HCT116 (cell line): ENCODE measurements at regions not wholly inside any gene's neighbourhood (a gene's known extent, or its start where the extent isn't known, plus 50 kb on each side); places are given as distances from the start of the nearest gene placed in this dataset.

Experiments
- ATAC-seq: fragments of 200-7000 bp; cut with Tn5 transposase; 2 replicates; pipeline ENCODE4 v1.9.1; 2020; ENCODE audit warnings: mild to moderate bottlenecking, moderate library complexity
- BruUV-seq: library from RNA; stranded (reverse); fragments of 400-500 nt; replicated peaks from 2 replicates; lab custom pipeline; 2021; lab: Mats Ljungman, UMichigan
- CTCF ChIA-PET: fragments of 300-600 bp; sonication (Branson Sonifier 250); formaldehyde crosslinking; loops from one replicate; lab custom pipeline; 2021; ENCODE audit warnings: antibody characterized with exemption; lab: Charles Lee
- POLR2A ChIA-PET: fragments of 300-600, 350-600 bp; sonication (Branson Sonifier 250); formaldehyde crosslinking; loops from one replicate; lab custom pipeline; 2021; ENCODE audit warnings: antibody characterized with exemption; lab: Charles Lee
- RAD21 ChIA-PET, 2 experiments: fragments of 300-600 bp; sonication (Branson Sonifier 250); formaldehyde crosslinking; loops; one replicate each; lab custom pipeline; 2023; ENCODE audit warnings: low total read pairs in 2 of 2; ENCODE audit not compliant: uncharacterized antibody in 2 of 2, unreplicated experiment in 2 of 2, low non-redundant PET in 1 of 2; lab: Charles Lee
- DNase-seq: peaks from one replicate; pipeline ENCODE4 v3.0.0-alpha.2; 2010; ENCODE audit warnings: low read depth, low spot score
- H2AFZ ChIP-seq: fragments of 200-600 bp; shearing (Covaris generic), sonication (generic); 2 replicates; pipeline ENCODE4 v1.6.1; 2017; ENCODE audit warnings: low read depth, mixed run types, mixed read lengths, antibody characterized with exemption, low read length; ENCODE audit not compliant: poor library complexity, severe bottlenecking
- H3K27ac ChIP-seq: 2 replicates; pipeline ENCODE4 v1.5.1; 2012; ENCODE audit warnings: low read depth, low read length
- H3K27me3 ChIP-seq: fragments of 200-600 bp; sonication (generic); 2 replicates; pipeline ENCODE4 v1.6.1; 2016; ENCODE audit warnings: mixed run types, low read length, mixed read lengths; ENCODE audit not compliant: insufficient read depth
- H3K36me3 ChIP-seq, 2 experiments: fragments of 200-500 bp in 1 of 2; fragments of 200-600 bp in 1 of 2; sonication (Bioruptor generic) in 1 of 2; sonication (generic) in 1 of 2; 2 replicates each; pipeline versions ENCODE4 v1.5.1 to v1.6.1; 2014 to 2016; ENCODE audit warnings: low read length in 2 of 2, inconsistent platforms in 1 of 2, mixed read lengths in 1 of 2, mixed run types in 1 of 2; ENCODE audit not compliant: insufficient read depth in 2 of 2, control insufficient read depth in 1 of 2
- H3K4me1 ChIP-seq, 2 experiments: fragments of 200-600 bp in 1 of 2; sonication (generic) in 1 of 2; 2 replicates each; pipeline versions ENCODE4 v1.5.1 to v1.6.1; 2012 to 2017; ENCODE audit warnings: low read length in 2 of 2, inconsistent platforms in 1 of 2, mild to moderate bottlenecking in 1 of 2, mixed read lengths in 1 of 2, mixed run types in 1 of 2, moderate library complexity in 1 of 2; ENCODE audit not compliant: insufficient read depth in 2 of 2, control insufficient read depth in 1 of 2
- H3K4me2 ChIP-seq: fragments of 200-600 bp; sonication (generic); 2 replicates; pipeline ENCODE4 v1.6.1; 2017; ENCODE audit warnings: mixed run types, low read length, mixed read lengths
- H3K4me3 ChIP-seq, 2 experiments: fragments of 200-600 bp in 1 of 2; sonication (generic) in 1 of 2; replicated peaks in 1 of 2; 2 replicates each; pipeline ENCODE4 v1.5.1; 2011 to 2016; ENCODE audit warnings: low read length in 2 of 2, control low read depth in 1 of 2, low read depth in 1 of 2, mild to moderate bottlenecking in 1 of 2, mixed read lengths in 1 of 2, mixed run types in 1 of 2
- H3K79me2 ChIP-seq: fragments of 200-600 bp; sonication (generic); 2 replicates; pipeline ENCODE4 v1.6.1; 2017; ENCODE audit warnings: mild to moderate bottlenecking, mixed run types, low read length, moderate library complexity, mixed read lengths; ENCODE audit not compliant: insufficient read depth
- H3K9ac ChIP-seq: fragments of 200-600 bp; sonication (generic); 2 replicates; pipeline ENCODE4 v1.6.1; 2016; ENCODE audit warnings: low read length, mixed read lengths
- H3K9me2 ChIP-seq: fragments of 200-600 bp; sonication (generic), shearing (Covaris generic); 2 replicates; pipeline ENCODE4 v1.6.1; 2017; ENCODE audit warnings: mixed run types, mild to moderate bottlenecking, moderate library complexity; ENCODE audit not compliant: insufficient read depth
- H3K9me3 ChIP-seq, 2 experiments: fragments of 200-500 bp in 1 of 2; fragments of 200-600 bp in 1 of 2; sonication (Bioruptor generic) in 1 of 2; sonication (generic) in 1 of 2; 2 replicates each; pipeline ENCODE4 v1.6.1; 2014 to 2017; ENCODE audit warnings: low read length in 2 of 2, mixed read lengths in 2 of 2, inconsistent platforms in 1 of 2, low read depth in 1 of 2, mild to moderate bottlenecking in 1 of 2, mixed run types in 1 of 2, moderate library complexity in 1 of 2; ENCODE audit not compliant: control insufficient read depth in 1 of 2, insufficient read depth in 1 of 2
- H4K20me1 ChIP-seq: fragments of 200-600 bp; sonication (generic), shearing (Covaris generic); 2 replicates; pipeline ENCODE4 v1.6.1; 2017; ENCODE audit warnings: mixed run types, mild to moderate bottlenecking, moderate library complexity; ENCODE audit not compliant: insufficient read depth
- ATF3 ChIP-seq: IDR thresholded peaks from 2 replicates; pipeline ENCODE4 v1.6.1; 2012
- CBX3 ChIP-seq: IDR thresholded peaks from 2 replicates; pipeline ENCODE4 v1.6.1; 2012; ENCODE audit warnings: low read depth
- CEBPB ChIP-seq: IDR thresholded peaks from 2 replicates; pipeline ENCODE4 v1.6.1; 2012; ENCODE audit warnings: low read depth
- ELF1 ChIP-seq: IDR thresholded peaks from 2 replicates; pipeline ENCODE4 v1.6.1; 2012; ENCODE audit warnings: low read depth, borderline replicate concordance
- POLR2AphosphoS5 ChIP-seq: IDR thresholded peaks from 2 replicates; pipeline ENCODE4 v1.6.1; 2011; ENCODE audit warnings: mild to moderate bottlenecking, low read depth, low read length, moderate library complexity
- SIN3A ChIP-seq: IDR thresholded peaks from 2 replicates; pipeline ENCODE4 v1.6.1; 2012; ENCODE audit warnings: low read depth
- SP1 ChIP-seq: IDR thresholded peaks from 2 replicates; pipeline ENCODE4 v1.6.1; 2012; ENCODE audit warnings: low read depth
- TCF7L2 ChIP-seq: IDR thresholded peaks from 2 replicates; pipeline ENCODE4 v1.7.0; 2011; ENCODE audit warnings: borderline replicate concordance, inconsistent platforms; ENCODE audit not compliant: insufficient read depth, insufficient read length; ENCODE audit errors: extremely low read depth
- ZFX ChIP-seq: fragments of 450-650 bp; IDR thresholded peaks from 2 replicates; pipeline ENCODE4 v1.6.1; 2017
- ZNF274 ChIP-seq: fragments of 200-500 bp; sonication (Bioruptor generic); IDR thresholded peaks from 2 replicates; pipeline ENCODE4 v1.6.1; 2014; ENCODE audit warnings: mild to moderate bottlenecking, low read depth, low read length, inconsistent platforms
- intact Hi-C: fragments of 100-400 bp; cut with micrococcal nuclease; formaldehyde crosslinking; loops from 2 replicates; pipeline ENCODE4 v1.10.0; 2022
- TF ChIP-seq, protein P1 (sequence below): IDR thresholded peaks from 2 replicates; pipeline ENCODE4 v1.6.1; 2011; ENCODE audit warnings: mild to moderate bottlenecking, low read length, moderate library complexity; ENCODE audit not compliant: insufficient replicate concordance; ENCODE audit errors: extremely low read depth

DNA sequence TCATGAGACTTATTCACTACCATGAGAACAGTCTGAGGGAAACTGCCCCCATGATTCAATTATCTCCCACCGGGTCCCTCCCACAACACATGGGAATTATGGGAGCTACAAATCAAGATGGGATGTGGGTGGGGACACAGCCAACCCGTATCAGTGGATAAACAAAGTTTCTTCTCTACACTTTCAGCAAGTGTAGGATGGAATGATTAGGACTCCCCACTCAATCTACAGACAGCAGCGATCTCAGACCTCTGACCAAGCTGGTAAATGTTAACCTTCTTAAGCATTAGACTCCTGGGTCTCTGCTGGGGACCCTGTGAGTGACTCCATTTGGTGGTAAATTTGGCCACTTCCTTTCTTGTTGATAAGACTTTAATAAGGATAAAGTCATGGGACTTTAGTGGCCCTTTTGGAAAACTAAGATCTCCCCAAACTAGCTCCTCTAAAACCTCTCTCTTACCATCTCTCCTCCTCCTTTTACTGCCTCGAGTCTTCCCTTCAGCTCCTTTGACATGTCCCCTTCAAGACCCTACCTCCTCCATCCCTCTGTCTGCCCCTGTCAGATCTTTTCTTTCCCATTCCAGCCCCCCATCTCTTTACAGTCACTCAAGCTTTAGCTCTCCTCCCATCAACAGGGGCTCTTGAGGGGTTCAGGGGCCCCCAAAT is 71.9 kb downstream of the MYL12B start:
- TF ChIP-seq ATF3 (no peak), CBX3 (no peak), SIN3A (no peak), TCF7L2 (no peak), ZNF274 (no peak), SP1 (no peak), ELF1 (no peak), POLR2AphosphoS5 (no peak), CEBPB (no peak), ZFX (no peak)
- TF ChIP-seq, protein P1, sequence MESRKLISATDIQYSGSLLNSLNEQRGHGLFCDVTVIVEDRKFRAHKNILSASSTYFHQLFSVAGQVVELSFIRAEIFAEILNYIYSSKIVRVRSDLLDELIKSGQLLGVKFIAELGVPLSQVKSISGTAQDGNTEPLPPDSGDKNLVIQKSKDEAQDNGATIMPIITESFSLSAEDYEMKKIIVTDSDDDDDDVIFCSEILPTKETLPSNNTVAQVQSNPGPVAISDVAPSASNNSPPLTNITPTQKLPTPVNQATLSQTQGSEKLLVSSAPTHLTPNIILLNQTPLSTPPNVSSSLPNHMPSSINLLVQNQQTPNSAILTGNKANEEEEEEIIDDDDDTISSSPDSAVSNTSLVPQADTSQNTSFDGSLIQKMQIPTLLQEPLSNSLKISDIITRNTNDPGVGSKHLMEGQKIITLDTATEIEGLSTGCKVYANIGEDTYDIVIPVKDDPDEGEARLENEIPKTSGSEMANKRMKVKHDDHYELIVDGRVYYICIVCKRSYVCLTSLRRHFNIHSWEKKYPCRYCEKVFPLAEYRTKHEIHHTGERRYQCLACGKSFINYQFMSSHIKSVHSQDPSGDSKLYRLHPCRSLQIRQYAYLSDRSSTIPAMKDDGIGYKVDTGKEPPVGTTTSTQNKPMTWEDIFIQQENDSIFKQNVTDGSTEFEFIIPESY: no peak
- Histone ChIP-seq H3K79me2 (no peaks in the 10 kb centered on the region), H3K9me2 (no peaks in the 10 kb centered on the region), H3K4me3 (no peak overlapping the region), H2AFZ (no peak overlapping the region), H3K4me2 (no peak overlapping the region), H3K9me3 (no peaks in the 10 kb centered on the region), H3K27ac (no peak overlapping the region), H3K4me1 (peaks cover 9 to 24% of the 10 kb centered on the region in 2 experiments; a peak in 3 of 4 replicates), H3K9ac (no peak overlapping the region), H4K20me1 (no peaks in the 10 kb centered on the region), H3K36me3 (no peaks in the 10 kb centered on the region), H3K27me3 (no peaks in the 10 kb centered on the region)
- intact Hi-C loops: no loop called here
- CTCF ChIA-PET: interaction anchor here (1.2 to 1.3 kb wide), 2 partner anchors 11 to 36 kb away, joined by 4 read pairs; no protein-coding TSS in a partner anchor
- BruUV-seq: no TSS peak
- ATAC-seq: no peak
- POLR2A ChIA-PET: no interaction called here
- RAD21 ChIA-PET: no interaction called here
- no peak for DNase-seq
